Neural cell (in vitro differentiated cells): ENCODE measurements at regions not wholly inside any gene's neighbourhood (a gene's known extent, or its start where the extent isn't known, plus 50 kb on each side); places are given as distances from the start of the nearest gene placed in this dataset.

ENCODE experiments used
- EP300 ChIP-seq: fragments of 450-650 bp; conservative IDR thresholded peaks from 2 replicates; pipeline ENCODE4 v1.6.1; 2014; ENCODE audit warnings: antibody characterized with exemption, mild to moderate bottlenecking, moderate library complexity; ENCODE audit not compliant: poor library complexity, severe bottlenecking
- EZH2 ChIP-seq: fragments of 200-600, 300-800 bp; shearing (Covaris generic), sonication (generic); IDR thresholded peaks from 2 replicates; pipeline ENCODE4 v1.6.1; 2014; ENCODE audit warnings: antibody characterized with exemption, low read length, borderline replicate concordance, mild to moderate bottlenecking; ENCODE audit not compliant: insufficient read depth, poor library complexity, severe bottlenecking
- MXI1 ChIP-seq: fragments of 450-650 bp; conservative IDR thresholded peaks from 2 replicates; pipeline ENCODE4 v1.6.1; 2014; ENCODE audit warnings: antibody characterized with exemption, mild to moderate bottlenecking; ENCODE audit not compliant: poor library complexity, severe bottlenecking
- POLR2AphosphoS5 ChIP-seq: IDR thresholded peaks from 2 replicates; pipeline ENCODE4 v1.6.1; 2012
- RAD21 ChIP-seq: fragments of 450-650 bp; conservative IDR thresholded peaks from 2 replicates; pipeline ENCODE4 v1.6.1; 2014; ENCODE audit warnings: antibody characterized with exemption, mild to moderate bottlenecking, moderate library complexity
- REST ChIP-seq: IDR thresholded peaks from 2 replicates; pipeline ENCODE4 v1.6.1; 2012; ENCODE audit warnings: borderline replicate concordance
- TAF1 ChIP-seq: IDR thresholded peaks from 2 replicates; pipeline ENCODE4 v1.6.1; 2012; ENCODE audit warnings: low read depth
- TF ChIP-seq, protein P1 (sequence below): fragments of 450-650 bp; IDR thresholded peaks from 2 replicates; pipeline ENCODE4 v1.5.1; 2014; ENCODE audit warnings: antibody characterized with exemption, mild to moderate bottlenecking, moderate library complexity; ENCODE audit not compliant: poor library complexity, severe bottlenecking

DNA sequence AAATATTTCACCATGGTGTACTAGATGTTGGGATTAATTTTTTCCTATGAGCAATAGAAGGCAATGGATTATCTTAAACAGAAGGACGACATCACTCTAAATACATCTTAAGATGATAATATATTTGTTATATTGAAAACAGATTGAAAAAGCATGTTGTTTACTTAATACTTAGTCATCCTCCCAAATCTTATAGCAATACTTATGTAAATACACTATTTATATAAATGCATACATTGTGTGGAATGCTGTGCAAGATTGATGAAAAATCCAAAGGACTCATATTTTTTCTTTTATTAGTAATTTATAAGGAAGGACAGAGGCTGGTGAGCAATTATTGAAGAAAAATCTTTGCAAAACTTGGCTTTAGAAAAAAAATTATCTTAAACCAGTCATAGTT, 593.5 kb downstream of the MMUT start:
- TF ChIP-seq, protein P1, sequence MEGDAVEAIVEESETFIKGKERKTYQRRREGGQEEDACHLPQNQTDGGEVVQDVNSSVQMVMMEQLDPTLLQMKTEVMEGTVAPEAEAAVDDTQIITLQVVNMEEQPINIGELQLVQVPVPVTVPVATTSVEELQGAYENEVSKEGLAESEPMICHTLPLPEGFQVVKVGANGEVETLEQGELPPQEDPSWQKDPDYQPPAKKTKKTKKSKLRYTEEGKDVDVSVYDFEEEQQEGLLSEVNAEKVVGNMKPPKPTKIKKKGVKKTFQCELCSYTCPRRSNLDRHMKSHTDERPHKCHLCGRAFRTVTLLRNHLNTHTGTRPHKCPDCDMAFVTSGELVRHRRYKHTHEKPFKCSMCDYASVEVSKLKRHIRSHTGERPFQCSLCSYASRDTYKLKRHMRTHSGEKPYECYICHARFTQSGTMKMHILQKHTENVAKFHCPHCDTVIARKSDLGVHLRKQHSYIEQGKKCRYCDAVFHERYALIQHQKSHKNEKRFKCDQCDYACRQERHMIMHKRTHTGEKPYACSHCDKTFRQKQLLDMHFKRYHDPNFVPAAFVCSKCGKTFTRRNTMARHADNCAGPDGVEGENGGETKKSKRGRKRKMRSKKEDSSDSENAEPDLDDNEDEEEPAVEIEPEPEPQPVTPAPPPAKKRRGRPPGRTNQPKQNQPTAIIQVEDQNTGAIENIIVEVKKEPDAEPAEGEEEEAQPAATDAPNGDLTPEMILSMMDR: no peak
- TF ChIP-seq EZH2 (no peak), EP300 (no peak), MXI1 (no peak), TAF1 (no peak), POLR2AphosphoS5 (no peak), RAD21 (no peak), REST (no peak)
